Heart right ventricle (tissue), 16 donors: ENCODE measurements at regions not wholly inside any gene's neighbourhood (a gene's known extent, or its start where the extent isn't known, plus 50 kb on each side); places are given as distances from the start of the nearest gene placed in this dataset.

Source experiments
- ATAC-seq, 8 donors: fragments of 200-7000 bp; cut with Tn5 transposase; one replicate each; pipeline ENCODE4 v1.9.1; 2020; ENCODE audit warnings: mild to moderate bottlenecking in 8 of 8, moderate library complexity in 8 of 8, moderate number of reproducible peaks in 1 of 8
- DNase-seq, 2 donors: peaks; one replicate each; pipeline ENCODE4 v3.0.0-alpha.2; 2020
- H3K27ac ChIP-seq, 10 donors: fragments of 200-600 bp; sonication (generic) in 2 of 10; one replicate each; pipeline versions ENCODE4 v1.5.0 to v1.8.0; 2020 to 2022; ENCODE audit warnings: mild to moderate bottlenecking in 3 of 10
- H3K27me3 ChIP-seq, 7 donors: fragments of 200-600 bp; one replicate each; pipeline ENCODE4 v1.8.0; 2021 to 2022; ENCODE audit warnings: mild to moderate bottlenecking in 2 of 7
- H3K36me3 ChIP-seq, 9 donors: fragments of 200-600 bp; sonication (generic) in 1 of 9; one replicate each; pipeline versions ENCODE4 v1.5.0 to v1.8.0; 2020 to 2022; ENCODE audit warnings: mild to moderate bottlenecking in 2 of 9
- H3K4me1 ChIP-seq, 9 donors: fragments of 200-600 bp; sonication (generic) in 1 of 9; one replicate each; pipeline versions ENCODE4 v1.5.0 to v1.8.0; 2020 to 2022; ENCODE audit warnings: mild to moderate bottlenecking in 4 of 9
- H3K4me3 ChIP-seq, 10 donors: fragments of 200-600 bp; sonication (generic) in 2 of 10; one replicate each; pipeline versions ENCODE4 v1.5.0 to v1.8.0; 2020 to 2022; ENCODE audit warnings: mild to moderate bottlenecking in 7 of 10, moderate library complexity in 2 of 10
- H3K9me3 ChIP-seq, 11 donors: fragments of 200-600 bp in 10 of 11; sonication (generic) in 2 of 11; one replicate each; pipeline versions ENCODE4 v1.5.0 to v1.8.0; 2013 to 2022; ENCODE audit warnings: mild to moderate bottlenecking in 2 of 11, control low read depth in 1 of 11, moderate library complexity in 1 of 11
- WGBS, 2 donors: extraction: QIAGEN DNeasy Blood & Tissue Kit; methylation state at CpG; one replicate each; pipeline ENCODE4 v1.1.7; 2013; ENCODE audit warnings: inconsistent platforms in 1 of 2; 5-methylcytosine and 5-hydroxymethylcytosine counted together
- intact Hi-C, 10 donors: fragments of 100-400 bp; cut with DNase I; formaldehyde crosslinking; loops; one replicate each; pipeline versions ENCODE4 v1.11.1 to v1.14.2; 2022
- TF ChIP-seq, protein P1 (sequence below), 9 donors: fragments of 200-600 bp; sonication (generic) in 2 of 9; IDR thresholded peaks; one replicate each; pipeline versions ENCODE4 v1.5.0 to v1.8.0; 2021 to 2022; ENCODE audit warnings: antibody characterized with exemption in 9 of 9, mild to moderate bottlenecking in 5 of 9, moderate library complexity in 1 of 9
- donor health status: Arrhythmogenic right ventricular cardiomyopathy.
- donor health status: ischemic (EF 13 %, LVEDD 7.1; RV severe dilation, severe dysfunction).
- donor health status: healthy with polysubstance abuse.
- donor health status: DM: no; HTN: yes; CAD: no.
- donor health status: DM: no; HTN: no; CAD: no.
- donor health status: ischemic (EF 25% LVEDD 6.9; RV normal size, moderate dysfunction).
- donor health status: ischemic (EF 25% LVEDD 5.7; RV mildly dilated, moderate dysfunction).
- donor health status: healthy.
- donor health status: DM: yes; HTN: yes; CAD: no.
- donor health status: Ischemic cardiomyopathy.
- donor health status: ischemic (EF 35%, LVEDD 5.7; RV mildly dilated, moderate dysfunction).
- donor health status: nonischemic (EF 11% LVEDD 7.7; RV severe dilation, severe dysfunction).
- donor health status: DM: yes; HTN: yes; CAD: no.
- donor health status: PGD.
- donor health status: ischemic (EF 29% LVEDD 5.4; RV normal size, mild dysfunction).
- donor health status: nonischemic (EF 23%, LVEDD 6.1; RV moderate dilation, normal function).

DNA sequence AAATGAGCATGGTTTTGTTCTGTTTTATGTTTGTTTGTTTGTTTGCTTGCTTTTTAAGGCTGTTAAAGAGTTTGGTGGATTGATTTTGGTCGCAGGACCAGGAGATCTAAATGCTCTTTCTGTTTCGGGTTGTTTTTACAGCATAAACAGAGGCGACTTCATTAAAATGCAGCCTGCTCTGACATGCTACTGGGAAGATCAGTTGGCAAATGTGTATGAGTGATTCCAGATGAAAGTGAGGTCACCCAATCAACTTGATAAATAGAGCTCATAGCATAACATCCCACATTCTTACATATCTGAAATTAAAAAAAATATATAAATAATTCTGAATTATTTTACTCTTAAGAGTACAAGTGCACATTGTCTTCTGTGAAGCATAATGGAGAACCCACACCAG, 947.7 kb downstream of the GALC start:
- WGBS, 2 donors: 59% methylated on average over 3 of the region's 3 CpGs
- no peak for DNase-seq
- Histone ChIP-seq H3K27ac (peak overlapping the region in 1 of 10 donors; percentile 5), H3K36me3 (no peaks in the 10 kb centered on the region), H3K4me3 (no peak overlapping the region), H3K4me1 (peaks cover 0 to 9% (median 0%) of the 10 kb centered on the region in 9 donors), H3K9me3 (no peaks in the 10 kb centered on the region), H3K27me3 (no peaks in the 10 kb centered on the region)
- intact Hi-C loops: no loop called here
- TF ChIP-seq, protein P1, sequence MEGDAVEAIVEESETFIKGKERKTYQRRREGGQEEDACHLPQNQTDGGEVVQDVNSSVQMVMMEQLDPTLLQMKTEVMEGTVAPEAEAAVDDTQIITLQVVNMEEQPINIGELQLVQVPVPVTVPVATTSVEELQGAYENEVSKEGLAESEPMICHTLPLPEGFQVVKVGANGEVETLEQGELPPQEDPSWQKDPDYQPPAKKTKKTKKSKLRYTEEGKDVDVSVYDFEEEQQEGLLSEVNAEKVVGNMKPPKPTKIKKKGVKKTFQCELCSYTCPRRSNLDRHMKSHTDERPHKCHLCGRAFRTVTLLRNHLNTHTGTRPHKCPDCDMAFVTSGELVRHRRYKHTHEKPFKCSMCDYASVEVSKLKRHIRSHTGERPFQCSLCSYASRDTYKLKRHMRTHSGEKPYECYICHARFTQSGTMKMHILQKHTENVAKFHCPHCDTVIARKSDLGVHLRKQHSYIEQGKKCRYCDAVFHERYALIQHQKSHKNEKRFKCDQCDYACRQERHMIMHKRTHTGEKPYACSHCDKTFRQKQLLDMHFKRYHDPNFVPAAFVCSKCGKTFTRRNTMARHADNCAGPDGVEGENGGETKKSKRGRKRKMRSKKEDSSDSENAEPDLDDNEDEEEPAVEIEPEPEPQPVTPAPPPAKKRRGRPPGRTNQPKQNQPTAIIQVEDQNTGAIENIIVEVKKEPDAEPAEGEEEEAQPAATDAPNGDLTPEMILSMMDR (IDR thresholded peaks at IDR 0.05): no peak
- no peak for ATAC-seq

DNA sequence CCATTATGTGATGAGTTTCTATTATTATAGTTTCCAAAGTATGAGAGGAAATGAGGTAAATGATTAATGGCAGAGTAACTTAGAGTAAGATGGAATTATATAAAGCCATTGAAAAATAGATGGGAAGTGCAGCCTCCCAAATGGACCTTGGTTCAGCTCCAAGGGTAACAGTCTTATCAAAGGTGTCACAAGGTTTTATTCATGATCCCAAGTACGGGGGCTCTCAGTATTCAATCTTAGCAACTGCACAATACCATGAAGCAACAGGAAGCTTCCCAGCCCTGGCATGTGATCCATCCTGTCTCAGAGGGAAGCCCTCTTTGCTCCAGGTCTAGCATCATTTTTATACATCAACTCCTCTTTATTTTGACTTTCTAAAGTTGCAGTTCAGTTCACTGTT, 948.2 kb downstream of the GALC start:
- 10 to 13% methylated on average over 1 of the region's 1 CpG for WGBS, 2 donors
- TF ChIP-seq, protein P1 (IDR thresholded peaks at IDR 0.05): no peak
- H3K4me1 ChIP-seq: peaks cover 0 to 9% (median 0%) of the 10 kb centered on the region in 9 donors
- H3K27me3 ChIP-seq: no peaks in the 10 kb centered on the region
- DNase-seq: no peak
- no peak overlapping the region for H3K4me3 ChIP-seq
- peak in 1 of 8 donors; percentile 11 for ATAC-seq
- intact Hi-C loops: no loop called here
- no peaks in the 10 kb centered on the region for H3K36me3 ChIP-seq
- H3K27ac ChIP-seq: peak overlapping the region in 1 of 10 donors; percentile 5
- no peaks in the 10 kb centered on the region for H3K9me3 ChIP-seq

DNA sequence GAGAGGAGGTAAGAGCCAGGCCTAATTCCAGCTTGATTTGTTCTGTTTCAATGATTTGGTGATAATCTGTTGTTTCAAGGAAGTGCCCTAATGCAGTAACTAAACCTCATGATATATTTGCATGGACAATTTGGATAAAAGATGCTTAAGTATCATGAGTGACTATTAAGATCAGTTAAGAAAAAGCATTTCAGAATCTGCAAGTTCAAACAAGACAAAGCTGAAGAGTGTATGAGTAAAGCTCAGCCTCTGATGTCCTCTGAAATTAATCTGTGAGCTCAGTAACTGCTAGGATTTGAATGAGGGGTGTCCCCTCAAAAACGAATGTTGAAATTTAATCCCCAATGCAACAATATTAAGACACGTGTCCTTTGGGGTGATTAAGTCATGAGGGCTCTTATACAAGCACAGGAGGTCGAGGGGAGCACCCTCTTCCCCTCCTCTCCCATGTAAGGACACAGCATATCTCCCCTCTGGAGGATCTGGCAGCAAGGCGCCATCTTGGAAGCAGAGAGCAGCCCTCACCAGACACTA, 949.2 kb downstream of the GALC start:
- Histone ChIP-seq H3K36me3 (no peaks in the 10 kb centered on the region), H3K9me3 (peaks cover 0 to 8% (median 0%) of the 10 kb centered on the region in 11 donors), H3K4me1 (peaks cover 0 to 9% (median 0%) of the 10 kb centered on the region in 9 donors), H3K27ac (no peak overlapping the region), H3K27me3 (no peaks in the 10 kb centered on the region), H3K4me3 (no peak overlapping the region)
- TF ChIP-seq, protein P1 (IDR thresholded peaks at IDR 0.05): no peak
- intact Hi-C loops: no loop called here
- DNase-seq (no peak), ATAC-seq (no peak)
- 75 to 81% methylated on average over 4 of the region's 4 CpGs for WGBS, 2 donors

DNA sequence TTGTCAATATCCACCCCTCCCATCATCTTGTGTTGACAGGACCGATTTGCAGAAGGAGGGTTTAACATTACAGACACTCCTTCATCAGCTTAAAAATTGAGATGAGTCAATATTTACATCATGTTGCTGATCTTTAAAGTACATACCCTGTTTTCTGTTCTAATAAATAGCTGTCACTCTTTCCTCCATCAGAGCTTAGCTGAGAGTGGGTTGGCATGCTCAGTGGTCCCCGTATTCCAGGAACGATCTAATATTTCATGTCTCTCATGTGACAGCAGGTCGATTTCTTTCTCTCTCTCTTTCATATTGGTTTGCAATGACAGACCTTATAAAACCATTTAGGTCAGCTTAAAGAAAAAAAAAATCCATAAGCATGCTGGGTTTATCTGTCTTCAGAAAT, 950.6 kb downstream of the GALC start:
- Histone ChIP-seq H3K4me1 (peaks cover 0 to 9% (median 0%) of the 10 kb centered on the region in 9 donors), H3K27me3 (no peaks in the 10 kb centered on the region), H3K9me3 (peaks cover 0 to 14% (median 0%) of the 10 kb centered on the region in 11 donors), H3K27ac (no peak overlapping the region), H3K36me3 (no peaks in the 10 kb centered on the region), H3K4me3 (no peak overlapping the region)
- WGBS, 2 donors: 73 to 87% methylated on average over 4 of the region's 4 CpGs
- intact Hi-C loops: no loop called here
- TF ChIP-seq, protein P1 (IDR thresholded peaks at IDR 0.05): no peak
- DNase-seq: no peak
- ATAC-seq: no peak
